H1 (cell line): ENCODE measurements at regions not wholly inside any gene's neighbourhood (a gene's known extent, or its start where the extent isn't known, plus 50 kb on each side); places are given as distances from the start of the nearest gene placed in this dataset.

Experiments used
- BCL11A ChIP-seq, 2 experiments: IDR thresholded peaks; one replicate each; pipeline ENCODE4 v1.6.1; 2011; ENCODE audit warnings: low read depth in 2 of 2, low read length in 2 of 2, mild to moderate bottlenecking in 2 of 2
- CBX5 ChIP-seq: fragments of 300-800, 300-1000 bp; sonication (generic); IDR thresholded peaks from 2 replicates; pipeline ENCODE4 v1.7.1; 2016; ENCODE audit warnings: antibody characterized with exemption, low read length, low read depth
- TEAD4 ChIP-seq: IDR thresholded peaks from 2 replicates; pipeline ENCODE4 v1.6.1; 2012; ENCODE audit warnings: low read depth, low read length, inconsistent platforms, mixed read lengths
- USF2 ChIP-seq: IDR thresholded peaks from 2 replicates; pipeline ENCODE4 v1.6.1; 2011; ENCODE audit warnings: low read length, improper control_type of control experiment
- YY1 ChIP-seq: IDR thresholded peaks from 2 replicates; pipeline ENCODE4 v1.6.1; 2011; ENCODE audit warnings: low read depth, mild to moderate bottlenecking, low read length

- TF ChIP-seq TEAD4 (no peak), CBX5 (no peak), USF2 (no peak), YY1 (no peak), BCL11A (IDR thresholded peaks at IDR 0.05; ENCODE audit: low read depth in 2 of 2, low read length in 2 of 2) (no peak)
Measured at GRCh38 chr12:32039917-32040575, 66.6 kb upstream of the BICD1 start (continued).
